ENCODE measurements at regions not wholly inside any gene's neighbourhood (a gene's known extent, or its start where the extent isn't known, plus 50 kb on each side); places are given as distances from the start of the nearest gene placed in this dataset.

- no peak for TF ChIP-seq POLR2A (IDR thresholded peaks at IDR 0.05)
- TF ChIP-seq CTCF (IDR thresholded peaks at IDR 0.05) = no peak
These were observed 90.8 kb upstream of the PPP2R3B start for GRCh38 chrX:477441-478012.

Measured in lower leg skin (tissue), 3 donors.